Middle frontal gyrus (tissue), 1 donor: ENCODE measurements at regions not wholly inside any gene's neighbourhood (a gene's known extent, or its start where the extent isn't known, plus 50 kb on each side); places are given as distances from the start of the nearest gene placed in this dataset.
"Not testable (repeated sequence)": the region's sequence is repeated elsewhere in the genome, so short reads cannot be mapped to it uniquely, and the experiment has no call there.

Experiments used
- DNase-seq: peaks from one replicate; pipeline ENCODE4 v3.0.0-alpha.2; 2015; ENCODE audit warnings: low spot score; ENCODE audit errors: extremely low spot score

DNA sequence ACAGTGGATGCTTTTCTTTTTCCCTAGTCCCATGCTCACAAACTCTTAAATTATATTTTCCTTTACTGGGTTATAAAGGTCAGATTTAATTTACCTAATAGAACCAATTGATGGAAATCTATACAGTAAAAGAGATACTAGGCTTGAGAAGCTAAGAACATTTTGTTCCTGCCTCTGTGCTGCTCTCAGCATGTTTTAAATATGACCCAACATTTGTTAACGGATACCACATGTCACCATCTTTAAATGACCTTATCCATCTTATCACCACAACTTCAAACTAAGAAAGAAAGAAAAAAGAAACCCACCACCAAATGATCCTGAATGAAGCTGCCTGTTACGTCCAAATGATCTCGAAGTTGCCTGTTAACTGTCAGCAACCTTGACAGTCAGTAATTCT is 334.7 kb upstream of the ZNF608 start:
- DNase-seq, result no peak

DNA sequence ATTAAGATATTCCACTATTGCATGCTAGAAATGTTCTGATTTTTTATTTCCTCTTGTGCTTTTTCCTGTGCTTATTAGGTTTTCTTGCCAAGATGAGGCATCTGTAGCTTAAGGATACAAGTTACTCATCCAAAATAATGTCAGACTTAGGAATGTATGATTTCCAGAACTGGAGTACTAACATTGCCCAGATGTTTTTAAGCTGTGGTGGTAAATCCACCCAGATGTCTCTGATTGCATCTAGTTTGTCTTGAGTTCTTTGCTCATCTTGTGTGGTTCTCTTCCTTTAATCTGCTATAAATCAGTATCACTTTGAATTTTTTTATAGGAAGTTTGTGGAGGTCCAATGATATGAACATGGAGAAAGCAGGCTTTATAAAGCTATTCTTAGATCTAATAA is 337.5 kb upstream of the ZNF608 start:
- DNase-seq, result no peak

- no peak for DNase-seq
Measured at GRCh38 chr5:125085797-125086505, 339.5 kb upstream of the ZNF608 start.

DNA sequence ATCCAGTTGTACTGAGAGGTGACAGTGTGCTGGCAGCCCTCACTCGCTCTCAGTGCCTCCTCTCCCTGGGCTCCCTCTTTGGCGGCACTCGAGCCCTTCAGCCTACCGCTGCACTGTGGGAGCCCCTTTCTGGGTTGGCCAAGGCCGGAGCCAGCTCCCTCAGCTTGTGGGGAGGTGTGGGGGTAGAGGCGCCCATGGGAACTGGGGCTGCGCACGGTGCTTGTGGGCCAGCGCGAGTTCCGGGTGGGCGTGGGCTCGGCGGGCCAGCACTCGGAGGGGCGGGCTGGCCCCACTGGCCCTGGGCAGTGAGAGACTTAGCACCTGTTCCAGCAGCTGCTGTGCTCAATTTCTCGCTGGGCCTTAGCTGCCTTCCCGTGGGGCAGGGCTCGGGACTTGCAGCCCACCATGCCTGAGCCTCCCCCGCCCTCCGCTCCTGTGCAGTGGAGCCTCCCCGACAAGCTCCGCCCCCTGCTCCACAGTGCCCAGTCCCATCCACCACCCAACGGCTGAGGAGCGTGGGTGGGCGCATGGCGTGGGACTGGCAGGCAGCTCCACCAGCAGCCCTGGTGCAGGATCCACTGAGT is 342.2 kb upstream of the ZNF608 start:
- DNase-seq, result no peak

GRCh38 chr5:125092138-125092537 is 345.7 kb upstream of the ZNF608 start:
- not testable (repeated sequence) for DNase-seq

DNA sequence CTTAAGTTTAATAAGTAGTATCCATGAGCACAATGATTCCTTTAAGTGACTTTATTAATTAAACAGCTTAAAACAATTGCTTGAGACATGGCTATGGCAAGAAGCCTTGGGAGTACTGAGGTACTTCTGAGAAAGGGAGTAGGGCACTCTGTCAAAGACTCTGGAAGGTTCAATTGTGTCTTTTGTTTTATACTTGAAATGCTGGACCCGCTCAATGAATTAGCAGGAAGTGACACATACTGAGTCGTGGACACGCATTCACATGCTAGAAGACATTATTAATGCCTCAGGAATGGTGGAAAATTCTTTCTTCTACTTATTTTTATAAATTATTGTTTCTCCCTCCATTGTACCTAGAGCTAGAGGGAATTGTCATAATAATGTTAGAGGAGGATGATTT is 347.3 kb upstream of the ZNF608 start:
- no peak for DNase-seq

GRCh38 chr5:125100342-125100741 is 353.9 kb upstream of the ZNF608 start:
- no peak for DNase-seq

- DNase-seq, result no peak
Measured at GRCh38 chr5:125100951-125101350, 354.5 kb upstream of the ZNF608 start.

GRCh38 chr5:125103459-125103858 is 357.0 kb upstream of the ZNF608 start:
- DNase-seq, result no peak

DNA sequence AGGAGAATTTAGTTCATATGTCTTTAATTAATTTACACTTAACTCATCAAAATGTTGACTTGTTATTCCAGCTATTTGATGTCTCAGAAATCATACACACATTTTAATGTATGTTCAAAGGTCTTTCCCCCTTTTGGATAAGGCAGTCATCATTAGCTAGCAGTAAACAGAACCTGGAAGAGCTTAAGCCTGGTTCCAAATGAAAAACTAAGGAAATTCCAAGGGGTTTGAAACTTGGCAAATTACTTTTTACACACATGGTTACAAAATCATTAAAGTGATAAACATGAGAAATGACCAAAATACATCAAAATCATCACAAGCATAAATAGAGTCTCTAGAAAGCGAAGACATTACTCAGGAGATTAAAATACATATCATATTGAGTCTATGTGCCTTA is 359.8 kb upstream of the ZNF608 start:
- no peak for DNase-seq

GRCh38 chr5:125106881-125107280 is 360.4 kb upstream of the ZNF608 start:
- no peak for DNase-seq

DNA sequence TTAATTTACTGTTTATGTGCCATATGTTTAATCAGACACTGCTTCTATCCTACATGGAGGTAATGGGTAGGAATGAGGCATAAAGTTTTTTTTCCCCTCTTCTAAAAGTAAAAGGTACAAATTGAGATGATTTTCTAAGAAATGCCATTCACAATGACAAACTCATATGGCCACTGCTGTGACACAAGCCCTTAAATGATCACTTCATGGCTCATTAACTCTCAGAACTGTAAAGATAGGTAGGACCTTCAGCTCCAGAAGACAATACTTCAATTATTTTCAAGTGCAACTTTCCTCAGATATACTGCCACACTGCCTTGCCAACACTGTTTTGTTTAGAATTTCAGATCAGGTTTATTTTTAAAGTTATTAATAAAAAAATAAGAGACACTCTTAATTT is 362.9 kb upstream of the ZNF608 start:
- DNase-seq, result no peak

DNA sequence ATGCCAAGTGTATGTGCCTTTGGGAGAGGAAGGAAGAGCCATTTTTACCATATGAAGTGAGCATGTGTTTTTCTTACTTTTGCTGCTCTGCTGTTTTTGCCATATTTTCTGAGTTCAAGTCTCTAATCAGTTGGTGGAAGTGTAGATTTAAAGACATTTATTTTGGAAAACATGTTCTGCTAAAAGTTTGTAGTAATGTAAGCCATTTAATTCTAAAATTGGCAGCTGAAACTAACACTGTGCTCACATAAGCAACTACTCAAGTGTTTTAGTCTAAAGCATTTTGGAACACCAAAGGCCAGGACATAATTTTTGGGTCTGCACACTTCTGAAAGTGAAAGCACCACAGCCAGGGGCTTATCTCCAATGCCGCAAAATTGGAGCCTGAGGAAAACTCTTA is 363.4 kb upstream of the ZNF608 start:
- DNase-seq, result no peak

DNA sequence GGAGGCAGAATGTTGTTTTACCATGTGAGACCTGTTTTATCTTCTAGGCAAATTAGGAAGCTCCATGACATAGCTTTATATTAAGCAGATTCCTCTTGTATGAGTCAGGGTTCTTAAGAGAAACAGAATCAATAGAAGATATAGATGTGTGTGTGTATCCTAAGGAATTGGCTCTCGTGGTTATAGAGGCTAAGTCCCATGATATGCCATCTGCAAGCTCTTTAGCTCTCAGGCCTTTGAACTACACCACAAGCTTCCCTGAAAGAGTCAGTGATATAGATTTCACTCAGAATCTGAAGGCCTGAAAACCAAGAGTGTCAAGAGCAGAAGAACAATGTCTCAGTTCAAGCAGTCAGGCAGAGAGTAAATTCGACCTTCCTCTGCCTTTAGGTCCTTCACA is 365.8 kb upstream of the ZNF608 start:
- DNase-seq, result no peak

DNA sequence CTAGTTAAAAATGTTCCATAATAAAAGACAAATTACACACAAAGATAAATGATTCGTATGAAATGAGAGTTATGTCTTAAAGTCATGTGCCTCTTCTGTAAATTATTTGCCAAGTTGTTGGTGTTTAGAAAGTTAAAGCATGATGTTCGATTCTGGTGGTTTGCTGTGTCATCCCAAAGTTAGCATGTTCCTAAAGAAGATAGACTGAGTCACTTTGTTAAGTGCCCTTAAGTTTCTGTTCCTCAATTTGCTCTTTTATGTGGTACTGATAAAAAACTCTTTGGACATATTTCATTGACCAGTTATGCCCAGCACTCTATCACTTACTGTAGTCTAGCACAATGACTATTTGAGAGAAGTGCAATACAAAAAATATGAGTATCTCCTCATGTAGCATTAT is 366.9 kb upstream of the ZNF608 start:
- no peak for DNase-seq

DNA sequence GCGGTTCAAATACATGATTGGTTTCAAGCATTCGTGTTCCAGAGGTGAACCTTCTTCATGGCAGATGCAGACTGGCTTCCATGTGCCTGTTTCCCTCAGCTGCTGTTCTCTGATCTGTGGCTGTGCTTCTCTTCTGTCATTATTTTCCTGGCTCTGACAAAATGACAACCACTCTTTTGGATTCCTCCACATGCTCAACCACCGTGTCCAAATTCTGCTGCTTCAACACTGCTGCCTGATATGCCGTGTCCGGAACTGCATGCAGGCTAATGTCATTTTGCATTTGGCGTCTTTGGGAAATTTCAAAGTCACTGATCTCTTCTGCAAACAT is 368.7 kb upstream of the ZNF608 start:
- DNase-seq, result no peak

- no peak for DNase-seq
Measured at GRCh38 chr5:125117566-125117965, 371.1 kb upstream of the ZNF608 start.

DNA sequence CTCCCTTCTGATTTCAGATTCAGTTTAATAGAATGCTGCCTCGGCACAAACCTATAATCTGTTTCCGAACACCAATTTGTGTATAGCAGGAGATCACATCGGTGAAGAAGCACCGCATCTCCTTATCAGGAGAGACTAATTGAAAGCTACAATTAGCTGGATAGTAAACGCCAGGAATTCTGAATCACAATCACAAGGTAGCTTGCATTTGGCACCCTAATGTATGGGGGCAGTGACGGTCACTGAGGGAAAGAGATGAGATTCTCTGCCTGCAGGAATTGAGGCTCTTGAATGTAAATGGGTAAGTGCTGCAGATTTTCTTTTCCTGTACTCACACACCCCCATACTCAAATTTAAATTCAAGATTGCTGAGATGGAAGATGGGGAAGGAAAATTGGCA is 373.6 kb upstream of the ZNF608 start:
- no peak for DNase-seq

DNA sequence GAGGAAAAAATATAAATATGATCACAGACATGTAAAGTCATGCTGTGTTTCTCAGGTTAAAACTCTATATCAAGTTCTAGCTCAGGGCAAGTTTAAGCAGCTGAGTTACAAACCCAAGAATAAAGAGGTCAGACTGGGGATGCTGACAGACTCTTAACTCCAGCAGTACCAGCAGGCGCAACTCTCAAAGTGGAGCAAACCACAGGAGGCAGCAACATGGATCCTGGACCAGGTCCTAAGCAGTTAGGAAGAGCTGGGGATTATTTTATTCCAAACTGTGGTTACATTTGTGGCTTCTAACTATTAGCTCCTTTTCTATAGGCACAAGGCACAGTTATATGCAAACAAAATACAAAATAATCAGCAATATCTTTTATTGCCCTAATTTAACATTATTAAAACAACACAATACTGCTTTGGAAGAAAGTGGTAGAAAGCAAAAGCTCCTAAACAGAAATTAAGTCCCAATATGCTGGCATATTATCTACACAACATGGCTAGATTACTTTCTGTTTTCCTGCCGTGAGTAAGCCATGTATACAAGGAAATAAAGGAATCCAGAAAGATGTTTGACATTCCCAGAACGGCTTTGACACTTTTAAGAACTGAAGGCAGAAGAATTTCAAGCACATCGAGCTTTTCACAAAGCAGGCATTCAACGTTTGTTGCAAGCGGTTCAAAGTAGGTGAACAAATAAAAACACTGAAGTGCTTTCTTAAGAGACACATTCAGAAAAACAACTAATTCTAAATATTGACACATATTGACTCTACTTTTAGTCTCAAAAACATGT is 378.8 kb upstream of the ZNF608 start:
- no peak for DNase-seq

- DNase-seq, result no peak
Measured at GRCh38 chr5:125126050-125126449, 379.6 kb upstream of the ZNF608 start.

GRCh38 chr5:125129151-125129806 is 382.8 kb upstream of the ZNF608 start:
- DNase-seq, result no peak

- DNase-seq, result no peak
Measured at GRCh38 chr5:125130591-125130990, 384.2 kb upstream of the ZNF608 start.
